Stimulated activated CD4-positive, alpha-beta T cell treated with anti-CD3 and anti-CD28 coated beads, Interleukin-4, amount 100 ng/mL, for 1 hour (primary cell): ENCODE measurements at regions not wholly inside any gene's neighbourhood (a gene's known extent, or its start where the extent isn't known, plus 50 kb on each side); places are given as distances from the start of the nearest gene placed in this dataset.
A peak's percentile ranks its signal among the peaks of the same experiment; 100 is the strongest.
"Not testable (repeated sequence)": the region's sequence is repeated elsewhere in the genome, so short reads cannot be mapped to it uniquely, and the experiment has no call there.

ENCODE experiments used
- DNase-seq: peaks from one replicate; pipeline ENCODE4 v3.0.0-alpha.2; 2020

DNA sequence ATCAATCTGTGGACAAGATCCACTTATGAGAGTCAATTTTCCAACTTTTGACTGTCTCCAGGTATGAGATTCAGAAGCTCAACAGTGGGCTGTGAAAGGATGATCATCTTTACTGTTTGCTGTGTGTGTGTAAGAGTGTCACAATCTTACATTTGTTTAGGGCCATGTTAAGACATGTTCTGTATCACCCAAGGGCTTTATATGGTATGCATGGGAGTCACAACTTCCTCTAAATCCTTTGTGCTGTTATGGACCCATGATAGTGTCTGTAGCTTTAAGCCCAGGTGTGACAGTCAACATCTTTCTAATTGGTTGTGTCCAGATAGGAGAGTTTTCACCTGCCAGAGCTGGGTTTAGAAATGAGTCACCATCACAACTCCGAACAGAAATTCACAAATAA lies 70.2 kb downstream of the ZNF726 start:
- not testable (repeated sequence) for DNase-seq

DNA sequence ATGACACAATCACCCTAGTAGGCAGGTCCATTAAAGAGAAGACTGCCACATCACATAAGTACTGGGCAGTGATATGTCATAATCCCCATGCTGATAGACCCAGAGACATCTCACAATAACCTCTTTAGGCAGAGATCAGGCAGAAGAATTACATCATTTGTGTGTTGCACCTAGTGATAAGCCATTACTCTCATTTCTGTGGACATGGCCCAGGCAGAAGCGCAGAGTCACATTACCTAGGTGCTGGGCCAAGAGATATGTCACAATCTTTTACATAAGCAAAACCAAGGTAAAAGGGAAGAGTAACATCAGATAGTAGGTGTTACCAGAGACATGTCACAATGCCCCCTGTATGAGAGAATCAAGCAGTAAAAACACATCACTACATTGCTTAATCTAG lies 71.9 kb downstream of the ZNF726 start:
- DNase-seq = no peak

DNA sequence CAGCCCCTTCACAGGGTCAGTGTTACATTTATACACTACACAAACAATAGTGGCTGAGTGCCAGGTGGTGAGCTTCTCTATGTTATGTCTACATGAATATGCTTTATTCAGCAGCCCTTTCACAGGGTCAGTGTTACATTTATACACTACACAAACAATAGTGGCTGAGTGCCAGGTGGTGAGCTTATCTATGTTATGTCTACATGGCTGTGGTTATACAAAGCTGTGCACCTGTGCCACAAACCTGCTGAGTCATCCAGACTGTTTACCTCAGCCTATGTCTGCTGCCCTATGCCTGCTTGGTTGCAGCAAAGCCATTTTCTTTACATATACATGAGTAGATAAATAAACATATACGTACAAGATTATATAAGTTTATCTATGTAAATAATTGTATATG lies 76.5 kb downstream of the ZNF726 start:
- DNase-seq = no peak

GRCh38 chr19:23992348-23992747 lies 77.7 kb downstream of the ZNF726 start:
- no peak for DNase-seq

DNA sequence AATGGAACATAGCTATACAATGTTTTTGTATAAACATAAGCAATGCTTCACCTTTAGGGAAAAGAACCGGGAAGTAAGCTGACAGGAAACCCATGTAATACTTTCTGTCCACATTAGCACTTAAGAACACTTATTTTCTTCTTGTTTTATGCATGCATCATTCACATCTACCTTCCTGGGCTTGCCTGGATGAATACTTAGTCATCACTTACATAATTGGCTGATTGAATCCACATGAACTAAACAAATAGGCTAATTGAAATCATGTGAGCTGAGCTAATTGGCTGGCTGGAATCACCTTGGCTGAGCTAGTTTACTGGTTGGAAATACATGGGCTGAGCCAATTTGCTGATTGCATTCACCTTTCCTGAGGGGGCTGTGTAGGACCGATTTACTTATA lies 78.8 kb downstream of the ZNF726 start:
- no peak for DNase-seq

GRCh38 chr19:23996549-23996948 lies 81.9 kb downstream of the ZNF726 start:
- DNase-seq = no peak

DNA sequence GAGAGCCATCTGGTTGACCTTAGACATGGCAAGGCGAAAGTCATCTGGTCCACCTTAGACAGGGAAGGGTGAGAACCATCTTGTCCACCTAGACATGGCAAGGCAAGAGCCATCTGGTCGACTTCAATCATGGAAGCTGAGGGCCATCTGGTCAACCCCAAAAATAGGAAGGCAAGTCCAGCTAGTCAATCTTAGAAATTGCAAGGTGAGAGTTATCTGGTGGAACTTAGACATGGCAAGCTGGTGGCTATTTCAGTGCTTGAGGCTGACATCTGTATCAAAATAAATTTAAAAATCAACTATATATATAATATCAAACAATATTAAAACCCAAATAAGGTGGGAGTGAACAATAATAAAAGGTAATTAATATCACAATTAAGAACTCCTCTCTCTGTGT lies 83.9 kb downstream of the ZNF726 start:
- no peak for DNase-seq

DNA sequence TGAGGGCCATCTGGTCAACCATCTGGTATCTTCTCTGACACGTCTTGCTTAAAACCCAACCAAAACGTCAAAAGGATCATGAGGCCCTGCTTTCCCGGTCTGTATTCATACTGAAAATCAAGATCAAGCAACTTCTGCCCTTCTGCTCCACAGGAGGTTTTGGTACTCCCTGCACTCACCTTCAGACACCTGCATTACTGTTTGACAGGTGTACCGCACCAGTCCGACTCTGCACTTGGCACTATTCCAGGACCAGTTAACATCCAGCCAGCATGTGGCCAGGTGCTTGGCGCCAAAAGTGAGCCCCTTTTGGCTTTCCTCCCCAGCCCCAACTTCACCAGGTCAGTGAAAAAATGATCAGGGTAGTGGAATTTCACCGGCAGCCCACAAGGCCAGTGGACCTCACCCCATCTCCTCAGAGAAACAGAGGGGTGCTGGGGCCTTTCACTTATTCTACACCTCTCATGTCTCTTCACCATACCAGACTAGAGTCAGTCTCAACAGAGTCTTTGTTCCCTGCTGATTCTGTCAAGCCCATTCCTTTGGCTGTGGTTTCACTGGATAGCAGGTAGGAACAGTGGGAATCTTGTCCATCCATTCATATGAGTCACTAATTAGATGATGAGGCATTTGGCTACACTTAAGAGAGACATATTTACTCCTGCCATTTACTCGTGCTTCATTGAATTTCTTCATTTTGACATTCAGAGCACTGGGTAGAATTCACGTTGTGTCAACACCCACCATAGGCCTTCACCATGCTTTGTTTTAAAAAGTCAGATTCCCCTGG lies 85.3 kb downstream of the ZNF726 start:
- no peak for DNase-seq

GRCh38 chr19:24000656-24001055 lies 86.0 kb downstream of the ZNF726 start:
- no peak for DNase-seq

DNA sequence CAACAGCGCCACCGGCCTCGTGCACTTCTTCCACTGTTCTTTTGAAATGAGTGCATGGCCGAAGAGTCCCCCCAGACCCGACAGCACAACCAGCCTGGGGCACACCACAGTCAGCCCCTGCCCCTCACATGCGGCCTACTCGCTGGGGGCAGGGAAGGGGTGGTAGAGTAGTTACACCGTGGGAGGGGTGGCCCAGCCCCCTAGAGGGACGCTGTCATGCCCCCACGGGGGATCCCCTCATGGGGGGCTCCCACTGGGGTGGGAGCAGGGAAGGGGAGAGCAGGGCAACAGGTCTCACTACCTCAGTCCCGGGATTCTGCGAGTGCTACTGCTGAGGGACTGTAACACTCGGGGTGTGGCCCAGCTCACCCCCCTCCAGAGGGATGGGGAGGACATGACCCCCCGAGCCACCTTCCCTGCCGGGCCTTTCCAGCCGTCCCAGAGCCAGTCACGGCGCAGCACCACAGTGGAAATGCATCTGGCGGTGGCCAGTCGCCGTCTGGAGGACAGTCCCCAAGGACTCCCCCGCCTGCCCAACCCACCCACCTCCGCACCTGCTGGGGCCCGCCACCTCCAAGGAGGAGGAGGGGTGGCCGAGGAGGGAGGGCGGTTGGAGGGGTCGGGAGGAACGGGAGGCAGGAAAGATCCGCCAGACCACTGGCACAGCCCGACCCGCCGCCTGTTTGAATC lies 84.6 kb upstream of the ZNF254 start:
- no peak for DNase-seq

GRCh38 chr19:24003537-24003936 lies 83.5 kb upstream of the ZNF254 start:
- DNase-seq = no peak

GRCh38 chr19:24004166-24004565 lies 82.8 kb upstream of the ZNF254 start:
- no peak for DNase-seq

DNA sequence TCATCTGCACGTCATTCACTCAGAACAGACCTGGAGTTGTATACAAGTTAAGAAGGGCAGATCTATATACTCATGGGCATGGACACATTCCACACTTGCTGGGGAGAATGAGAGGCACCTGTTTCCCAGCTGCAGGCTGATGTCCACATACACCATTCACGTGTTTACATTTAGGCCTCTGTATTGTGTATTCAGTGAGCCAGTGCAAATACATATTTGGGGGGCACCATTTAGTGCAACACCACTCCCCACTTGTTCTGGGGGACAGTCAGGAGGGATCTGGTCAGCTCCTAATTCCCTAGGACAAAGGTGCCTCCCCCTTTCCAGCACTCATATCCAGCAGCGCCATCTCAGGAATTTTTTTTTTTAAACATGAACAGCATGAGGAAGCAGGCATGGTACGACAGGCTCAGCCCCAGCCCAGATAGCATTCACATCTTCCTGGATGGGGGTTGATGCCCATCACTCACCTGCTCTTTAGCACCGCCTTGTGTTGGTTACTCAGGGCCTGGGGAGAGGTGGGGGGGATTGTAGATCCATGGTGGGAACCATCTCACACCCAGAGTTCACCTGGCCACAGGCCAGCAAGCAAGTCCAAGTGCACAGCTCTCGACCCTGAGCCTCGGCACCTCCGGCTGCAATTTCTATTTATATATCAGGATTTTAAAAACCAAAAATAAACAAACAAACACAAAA lies 56.9 kb upstream of the ZNF254 start:
- DNase-seq = no peak

GRCh38 chr19:24032651-24033050 lies 54.3 kb upstream of the ZNF254 start:
- no peak for DNase-seq

- peak; percentile 80 for DNase-seq
These were observed 53.6 kb upstream of the ZNF254 start for GRCh38 chr19:24033301-24033962.

DNA sequence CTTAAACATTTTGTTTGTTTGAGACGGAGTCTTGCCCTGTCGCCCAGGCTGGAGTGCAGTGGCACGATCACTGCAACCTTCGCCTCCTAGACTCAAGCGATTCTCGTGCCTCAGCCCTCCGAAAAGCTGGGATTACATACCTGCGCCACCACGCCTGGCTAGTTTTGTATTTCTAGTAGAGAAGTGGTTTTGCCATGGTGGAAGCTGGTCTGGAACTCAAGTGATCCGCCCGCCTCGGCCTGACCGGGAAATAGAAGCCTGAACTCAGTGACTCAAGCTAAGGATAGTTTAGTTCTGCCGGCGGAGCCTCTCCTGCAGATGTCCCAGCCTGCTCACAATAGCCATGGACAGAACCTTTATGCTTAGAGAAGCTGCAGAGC lies 53.0 kb upstream of the ZNF254 start:
- peak; percentile 10 for DNase-seq

- not testable (repeated sequence) for DNase-seq
These were observed 51.6 kb upstream of the ZNF254 start for GRCh38 chr19:24035261-24035880.
